HEK293 (cell line): ENCODE measurements at regions not wholly inside any gene's neighbourhood (a gene's known extent, or its start where the extent isn't known, plus 50 kb on each side); places are given as distances from the start of the nearest gene placed in this dataset.

Experiments used
- CTCF ChIP-seq: fragments of 450-650 bp; formaldehyde crosslinking; IDR thresholded peaks from 2 replicates; pipeline ENCODE4 v1.5.1; 2016; ENCODE audit warnings: missing biosample characterization, missing genetic modification characterization
- EGR2 ChIP-seq: fragments of 450-650 bp; formaldehyde crosslinking; IDR thresholded peaks from 2 replicates; pipeline ENCODE4 v1.5.1; 2016; ENCODE audit warnings: low read depth, missing biosample characterization, missing genetic modification characterization
- ZNF660 ChIP-seq: fragments of 450-650 bp; IDR thresholded peaks from 2 replicates; pipeline ENCODE4 v1.5.1; 2018; ENCODE audit warnings: missing biosample characterization, mild to moderate bottlenecking, missing genetic modification characterization
- TF ChIP-seq, protein P1 (sequence below): fragments of 450-650 bp; formaldehyde crosslinking; IDR thresholded peaks from 2 replicates; pipeline ENCODE4 v1.5.1; 2016; ENCODE audit warnings: missing biosample characterization, missing genetic modification characterization

DNA sequence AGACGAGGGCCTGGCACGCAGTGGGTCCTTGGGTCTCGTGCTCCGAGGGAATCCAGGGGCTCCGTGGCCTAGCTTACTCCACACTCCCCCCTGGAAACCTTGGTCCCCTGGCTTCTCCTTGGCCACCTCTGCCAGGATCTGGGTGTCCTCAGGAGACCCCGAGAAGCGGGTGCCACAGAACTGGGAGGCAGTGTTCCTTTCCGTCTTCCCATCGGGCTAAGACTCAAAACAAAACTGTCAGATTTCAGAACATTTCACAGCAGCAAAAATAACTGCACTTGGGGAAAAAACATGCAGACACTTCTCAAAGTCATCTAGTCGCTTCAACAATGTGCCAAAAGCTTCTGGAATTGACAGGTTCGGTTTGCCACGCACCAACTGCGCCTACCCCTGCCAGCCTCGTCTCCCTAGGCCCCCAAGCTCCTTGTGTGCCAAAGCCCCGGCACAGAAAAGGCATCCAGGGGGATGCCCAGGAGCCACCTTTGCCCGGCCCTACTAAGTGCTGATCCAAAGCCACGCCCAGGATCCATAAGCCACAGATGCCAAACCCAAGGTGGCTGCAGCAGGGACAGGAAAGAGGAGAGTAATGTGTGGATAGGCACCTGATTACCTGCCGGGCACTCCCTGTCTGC, 58.4 kb upstream of the DIO3 start:
- no peak for TF ChIP-seq CTCF (tag by site-specific recombination)
- no peak for TF ChIP-seq EGR2 (tag by site-specific recombination)
- TF ChIP-seq, protein P1, sequence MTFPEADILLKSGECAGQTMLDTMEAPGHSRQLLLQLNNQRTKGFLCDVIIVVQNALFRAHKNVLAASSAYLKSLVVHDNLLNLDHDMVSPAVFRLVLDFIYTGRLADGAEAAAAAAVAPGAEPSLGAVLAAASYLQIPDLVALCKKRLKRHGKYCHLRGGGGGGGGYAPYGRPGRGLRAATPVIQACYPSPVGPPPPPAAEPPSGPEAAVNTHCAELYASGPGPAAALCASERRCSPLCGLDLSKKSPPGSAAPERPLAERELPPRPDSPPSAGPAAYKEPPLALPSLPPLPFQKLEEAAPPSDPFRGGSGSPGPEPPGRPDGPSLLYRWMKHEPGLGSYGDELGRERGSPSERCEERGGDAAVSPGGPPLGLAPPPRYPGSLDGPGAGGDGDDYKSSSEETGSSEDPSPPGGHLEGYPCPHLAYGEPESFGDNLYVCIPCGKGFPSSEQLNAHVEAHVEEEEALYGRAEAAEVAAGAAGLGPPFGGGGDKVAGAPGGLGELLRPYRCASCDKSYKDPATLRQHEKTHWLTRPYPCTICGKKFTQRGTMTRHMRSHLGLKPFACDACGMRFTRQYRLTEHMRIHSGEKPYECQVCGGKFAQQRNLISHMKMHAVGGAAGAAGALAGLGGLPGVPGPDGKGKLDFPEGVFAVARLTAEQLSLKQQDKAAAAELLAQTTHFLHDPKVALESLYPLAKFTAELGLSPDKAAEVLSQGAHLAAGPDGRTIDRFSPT (tag by site-specific recombination): no peak
- TF ChIP-seq ZNF660 (tag by site-specific recombination): no peak
